ENCODE measurements at regions not wholly inside any gene's neighbourhood (a gene's known extent, or its start where the extent isn't known, plus 50 kb on each side); places are given as distances from the start of the nearest gene placed in this dataset.
"Not testable (repeated sequence)": the region's sequence is repeated elsewhere in the genome, so short reads cannot be mapped to it uniquely, and the experiment has no call there.

GRCh38 chr3:59408047-59408624, 358.3 kb upstream of the CFAP20DC start:
- no peak for DNase-seq (ENCODE audit: low spot score)

DNA sequence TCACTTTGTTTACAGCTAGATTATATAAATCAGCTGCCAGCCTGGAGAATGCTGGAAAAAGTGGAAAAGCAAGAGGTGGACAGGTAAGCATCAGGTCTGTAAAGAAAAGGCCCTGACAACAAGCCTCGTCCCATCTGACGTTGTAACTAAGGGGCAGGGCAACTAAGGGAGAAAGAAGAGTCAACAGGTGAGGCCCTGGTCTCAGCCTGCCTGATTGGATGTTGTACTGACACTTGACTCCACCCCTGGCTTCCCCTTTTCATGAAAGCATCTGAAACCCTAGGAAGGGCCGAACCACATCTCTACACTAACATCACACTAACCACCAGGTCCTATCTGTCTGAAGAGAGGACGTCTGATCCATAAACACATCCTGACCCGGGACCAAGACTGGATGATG, 357.6 kb upstream of the CFAP20DC start:
- DNase-seq (ENCODE audit: low spot score), result no peak

DNA sequence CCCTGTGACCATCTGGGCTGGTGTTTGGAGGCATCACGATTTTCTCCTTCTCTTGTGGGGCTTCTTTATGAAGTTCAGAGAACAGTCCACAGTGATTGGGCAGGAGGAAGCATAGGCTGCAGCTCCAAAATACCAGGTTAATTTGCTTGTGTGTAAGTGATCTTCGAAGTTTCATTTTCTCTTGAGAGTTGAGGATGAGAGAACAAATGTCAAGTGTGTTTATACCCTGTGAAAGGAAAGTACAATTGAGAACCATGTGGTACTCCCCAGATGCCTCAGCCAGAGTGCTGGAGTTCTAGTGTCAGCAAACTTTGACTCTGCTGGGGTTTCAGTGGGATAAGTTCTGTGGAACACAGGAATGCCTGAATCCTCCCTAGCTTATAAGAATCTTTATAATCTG, 357.1 kb upstream of the CFAP20DC start:
- no peak for DNase-seq (ENCODE audit: low spot score)

DNA sequence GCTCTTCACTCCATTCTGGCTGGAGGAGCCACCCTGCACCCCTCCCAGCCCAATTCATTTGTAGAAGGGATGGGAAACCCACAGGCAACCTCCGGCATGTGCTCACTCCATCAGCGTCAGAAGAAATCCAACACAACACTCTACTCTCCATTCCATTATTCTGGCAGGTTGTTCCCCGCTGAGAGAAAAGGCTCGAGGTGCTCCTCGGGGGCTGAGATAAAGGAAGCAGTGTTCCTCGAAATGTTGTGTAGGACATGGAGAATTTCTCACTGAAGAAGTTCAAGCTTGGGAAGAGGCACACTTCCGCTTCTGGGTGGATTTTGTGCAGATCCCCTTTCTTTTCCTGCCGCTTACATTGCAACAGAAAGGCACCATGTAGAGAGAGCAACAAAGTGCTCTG, 355.0 kb upstream of the CFAP20DC start:
- DNase-seq (ENCODE audit: low spot score), result no peak

GRCh38 chr3:59404064-59404463, 354.2 kb upstream of the CFAP20DC start:
- no peak for DNase-seq (ENCODE audit: low spot score)

- no peak for DNase-seq (ENCODE audit: low spot score)
Observed at GRCh38 chr3:59401924-59402323, 352.1 kb upstream of the CFAP20DC start.

GRCh38 chr3:59392116-59392515, 342.3 kb upstream of the CFAP20DC start:
- no peak for DNase-seq (ENCODE audit: low spot score)

- no peak for DNase-seq (ENCODE audit: low spot score)
Observed at GRCh38 chr3:59391131-59391530, 341.3 kb upstream of the CFAP20DC start.

DNA sequence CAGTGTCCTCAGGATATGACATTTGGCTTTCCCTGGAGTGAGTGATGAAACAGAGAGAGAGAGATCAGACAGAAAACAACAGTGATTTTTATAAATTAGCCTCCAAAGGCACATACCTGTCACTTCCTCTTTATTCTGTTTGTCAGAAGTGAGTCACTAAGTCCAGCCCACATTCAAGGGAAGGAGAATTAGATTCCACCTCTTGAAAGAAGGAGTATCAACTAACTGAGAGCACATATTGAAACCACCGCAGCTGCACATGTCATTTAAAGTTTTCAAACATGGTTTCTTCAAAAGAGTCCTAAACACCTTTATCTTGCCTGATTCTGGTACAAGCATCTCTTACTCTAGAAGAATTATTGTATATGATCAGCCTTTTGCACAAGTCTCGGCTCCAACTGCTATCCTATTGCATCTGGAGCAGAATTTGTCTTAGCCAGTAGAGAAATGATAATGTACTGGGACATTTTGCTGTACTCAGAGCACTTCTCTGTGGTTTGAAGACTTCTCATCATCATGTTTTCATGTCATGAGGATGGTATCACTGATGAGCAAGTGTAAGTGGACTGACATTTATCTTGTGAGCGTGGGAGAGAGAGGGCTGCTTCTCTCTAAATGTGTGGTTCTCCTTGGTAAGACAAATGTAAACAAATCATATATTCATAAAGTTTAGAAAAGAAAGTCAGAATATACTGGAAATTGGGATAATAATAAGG, 338.9 kb upstream of the CFAP20DC start:
- no peak for DNase-seq (ENCODE audit: low spot score)

- DNase-seq (ENCODE audit: low spot score), result no peak
Observed at GRCh38 chr3:59386165-59386564, 336.3 kb upstream of the CFAP20DC start.

DNA sequence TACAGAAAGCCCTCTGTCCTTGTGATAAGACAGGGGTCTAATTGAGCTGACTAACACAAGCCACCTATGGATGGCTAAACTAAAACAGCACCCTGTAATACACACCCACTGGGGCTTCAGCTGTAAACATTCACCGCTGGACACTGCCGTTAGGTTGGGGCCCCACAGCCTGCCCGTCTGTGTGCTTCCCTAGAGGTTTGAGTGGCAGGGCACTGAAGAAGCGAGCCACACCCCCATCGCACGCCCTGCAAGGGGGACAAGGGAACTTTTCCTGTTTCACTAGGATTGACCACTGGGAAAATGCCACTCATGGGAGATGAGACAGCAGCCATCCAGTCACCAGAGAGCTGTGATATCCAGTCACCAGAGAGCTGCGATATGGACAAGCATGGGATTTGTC, 335.7 kb upstream of the CFAP20DC start:
- no peak for DNase-seq (ENCODE audit: low spot score)

GRCh38 chr3:59381282-59381681, 331.5 kb upstream of the CFAP20DC start:
- DNase-seq (ENCODE audit: low spot score), result no peak

GRCh38 chr3:59380146-59380545, 330.3 kb upstream of the CFAP20DC start:
- no peak for DNase-seq (ENCODE audit: low spot score)

- DNase-seq (ENCODE audit: low spot score), result no peak
Observed at GRCh38 chr3:59374818-59375211, 325.0 kb upstream of the CFAP20DC start.

DNA sequence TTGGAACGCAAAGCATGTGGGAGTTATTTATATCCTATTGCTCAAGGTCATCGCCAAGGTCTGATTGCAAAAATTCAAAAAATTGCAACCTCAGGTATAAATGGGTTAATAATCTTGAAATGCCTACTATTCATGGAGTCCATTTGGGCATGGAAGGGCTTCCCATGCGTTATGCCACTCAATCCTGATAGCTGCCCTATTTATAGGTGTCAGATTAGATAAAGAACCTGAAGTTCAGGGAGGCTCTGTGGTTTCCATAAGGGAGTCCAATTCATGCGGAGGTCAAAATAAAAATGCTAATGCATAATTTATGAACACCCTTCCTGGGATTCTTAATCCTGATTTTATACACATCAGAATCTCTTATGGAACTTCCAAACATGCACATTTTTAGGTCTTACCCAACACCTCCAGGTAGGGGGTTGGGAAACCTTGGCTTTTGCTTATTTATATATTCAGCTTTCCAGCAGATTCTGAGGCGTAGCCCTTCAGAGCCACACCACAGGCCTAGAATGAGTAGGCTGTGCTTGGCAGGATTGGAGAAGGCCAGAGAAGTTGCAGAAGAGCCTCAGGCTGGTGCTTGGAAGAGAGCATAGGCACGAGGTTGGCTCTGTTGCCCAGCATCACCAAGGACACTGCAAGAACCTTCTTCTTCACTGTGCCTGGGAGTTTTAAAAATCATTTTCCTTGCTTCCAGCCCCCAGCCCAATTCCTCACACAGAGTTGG, 324.4 kb upstream of the CFAP20DC start:
- no peak for DNase-seq (ENCODE audit: low spot score)

GRCh38 chr3:59372346-59372745, 322.5 kb upstream of the CFAP20DC start:
- no peak for DNase-seq (ENCODE audit: low spot score)

DNA sequence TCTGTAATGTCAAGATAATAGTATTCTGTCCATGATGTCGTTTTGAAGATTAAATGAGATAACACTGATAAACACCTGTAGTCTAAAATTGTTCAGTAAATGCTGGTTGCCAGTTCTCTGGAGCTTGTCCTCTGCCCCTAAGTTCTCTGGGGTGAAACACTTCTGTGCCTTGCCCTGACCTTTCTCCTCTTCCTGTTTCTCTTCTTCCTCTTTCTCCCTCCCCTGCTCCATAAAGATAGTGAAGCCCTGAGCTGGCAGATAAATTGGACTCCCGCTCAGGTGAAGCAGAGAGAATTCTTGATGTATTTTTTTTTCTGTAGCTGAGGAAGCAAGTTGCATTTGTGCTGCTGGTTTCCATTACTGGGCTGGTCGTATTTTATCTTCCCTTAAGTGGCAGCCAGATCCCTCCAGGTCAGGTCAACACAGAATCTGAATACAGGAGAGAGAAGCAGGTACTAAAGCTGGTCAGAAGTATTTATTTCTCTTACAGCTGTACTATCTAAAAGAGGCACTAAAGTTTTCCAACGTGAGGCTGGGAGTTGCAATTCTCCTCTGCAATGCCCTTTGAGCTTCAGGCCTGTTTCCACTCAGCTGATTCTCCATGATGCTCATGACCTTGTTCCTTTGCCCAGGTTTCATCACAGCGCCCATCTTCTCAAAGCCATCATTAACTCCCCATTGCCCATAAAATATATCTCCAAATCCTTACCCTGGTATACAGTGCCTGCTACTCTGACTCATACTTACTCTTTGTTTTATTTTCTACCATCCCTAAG, 319.3 kb upstream of the CFAP20DC start:
- no peak for DNase-seq (ENCODE audit: low spot score)

- no peak for DNase-seq (ENCODE audit: low spot score)
Observed at GRCh38 chr3:59367150-59367549, 317.3 kb upstream of the CFAP20DC start.

DNA sequence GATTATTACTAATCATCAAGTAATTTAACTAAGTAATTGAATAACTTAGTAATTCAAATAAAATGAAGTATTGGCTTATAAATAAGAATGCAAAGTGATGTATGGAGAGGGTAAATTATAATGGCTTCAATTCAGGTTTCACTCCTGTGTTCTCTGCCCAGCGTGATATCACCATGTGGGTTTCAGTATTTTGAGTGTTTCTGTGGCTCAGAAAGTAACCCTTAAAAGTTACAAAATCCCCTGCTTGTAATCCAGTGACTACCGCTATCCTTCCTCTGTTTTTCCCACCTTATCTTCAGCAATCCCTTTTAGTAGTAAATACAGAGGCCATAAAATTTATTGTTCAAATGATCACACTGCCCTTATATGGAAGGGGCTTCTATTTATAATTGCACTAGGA, 316.4 kb upstream of the CFAP20DC start:
- DNase-seq (ENCODE audit: low spot score), result no peak

- no peak for DNase-seq (ENCODE audit: low spot score)
Observed at GRCh38 chr3:59364496-59364895, 314.7 kb upstream of the CFAP20DC start.

DNA sequence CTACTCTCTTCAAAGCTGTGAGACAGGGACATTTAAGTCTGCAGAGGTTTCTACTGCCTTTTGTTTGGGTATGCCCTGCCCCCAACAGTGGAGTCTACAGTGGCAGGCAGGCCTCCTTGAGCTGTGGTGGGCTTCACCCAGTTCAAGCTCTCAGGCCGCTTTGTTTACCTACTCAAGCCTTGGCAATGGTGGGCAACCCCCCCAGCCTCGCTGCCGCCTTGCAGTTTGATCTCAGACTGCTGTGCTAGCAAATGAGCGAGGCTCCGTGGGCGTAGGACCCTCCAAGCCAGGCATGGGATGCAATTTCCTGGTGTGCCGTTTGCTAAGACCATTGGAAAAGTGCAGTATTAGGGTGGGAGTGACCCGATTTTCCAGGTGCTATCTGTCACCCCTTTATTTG, 310.5 kb upstream of the CFAP20DC start:
- DNase-seq (ENCODE audit: low spot score), result not testable (repeated sequence)

DNA sequence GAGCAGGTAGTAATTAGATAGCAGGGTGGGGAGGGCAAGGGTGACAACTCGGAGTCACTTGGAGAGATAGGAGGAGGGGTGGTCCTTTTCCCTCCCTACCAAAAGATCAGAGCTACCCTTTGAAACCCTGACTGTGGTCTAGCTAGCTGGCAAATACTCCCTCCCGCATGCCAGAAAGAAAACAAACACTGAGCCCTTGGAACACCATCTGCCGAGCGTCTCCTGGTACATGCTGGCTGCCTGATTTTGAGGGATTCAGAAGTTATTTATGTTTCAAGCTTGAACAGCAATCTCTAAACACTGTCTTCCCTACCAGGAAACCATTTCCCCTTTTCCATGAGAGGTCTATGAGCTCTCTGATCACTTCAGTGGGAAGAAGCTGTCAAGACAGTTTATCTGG, 291.6 kb upstream of the CFAP20DC start:
- DNase-seq (ENCODE audit: low spot score), result no peak

DNA sequence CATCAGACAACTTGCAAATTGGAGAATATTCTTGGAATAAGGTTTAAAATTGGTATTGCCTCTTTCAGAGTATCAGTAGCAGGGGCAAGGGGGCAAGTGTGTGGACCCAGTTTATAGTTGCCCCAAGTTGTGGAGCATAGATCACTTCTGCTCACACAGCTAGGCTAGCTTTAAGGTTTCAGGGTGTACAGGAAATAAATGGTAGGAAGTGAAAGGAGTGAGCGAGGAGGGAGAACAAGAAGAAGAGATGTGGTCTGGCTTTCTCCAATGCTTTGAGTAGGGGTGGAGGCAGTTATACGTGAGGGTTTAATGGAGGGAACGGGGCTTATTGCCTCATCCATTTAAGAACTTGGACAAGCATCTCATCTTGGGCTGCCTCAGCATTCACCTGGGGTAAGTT, 290.0 kb upstream of the CFAP20DC start:
- no peak for DNase-seq (ENCODE audit: low spot score)

Measured in ecto neural progenitor cell (in vitro differentiated cells).